SH-SY5Y (cell line): ENCODE measurements at regions not wholly inside any gene's neighbourhood (a gene's known extent, or its start where the extent isn't known, plus 50 kb on each side); places are given as distances from the start of the nearest gene placed in this dataset.

Source experiments
- GATA2 ChIP-seq: IDR thresholded peaks from 2 replicates; pipeline ENCODE4 v1.6.1; 2011; ENCODE audit warnings: mild to moderate bottlenecking, low read depth, low read length
- GATA3 ChIP-seq: IDR thresholded peaks from 2 replicates; pipeline ENCODE4 v1.6.1; 2011; ENCODE audit warnings: low read depth, mild to moderate bottlenecking, low read length, moderate library complexity

- TF ChIP-seq GATA2 (no peak), GATA3 (no peak)
Measured at GRCh38 chr6:43911354-43912115, 141.5 kb downstream of the VEGFA start.
